ENCODE measurements at regions not wholly inside any gene's neighbourhood (a gene's known extent, or its start where the extent isn't known, plus 50 kb on each side); places are given as distances from the start of the nearest gene placed in this dataset.

- TF ChIP-seq CTCF (IDR thresholded peaks at IDR 0.05; ENCODE audit: extremely low read depth in 1 of 2, insufficient read depth in 1 of 2, low read depth in 1 of 2, low read length in 2 of 2): no peak
- TF ChIP-seq POLR2A (IDR thresholded peaks at IDR 0.05; ENCODE audit: low read depth, low read length): no peak
- TF ChIP-seq POLR2AphosphoS5 (IDR thresholded peaks at IDR 0.05; ENCODE audit: insufficient read depth, low read depth, low read length): no peak
Observed at GRCh38 chr5:159512064-159512463, 181.8 kb upstream of the IL12B start.
